ENCODE measurements at regions not wholly inside any gene's neighbourhood (a gene's known extent, or its start where the extent isn't known, plus 50 kb on each side); places are given as distances from the start of the nearest gene placed in this dataset.
A peak's percentile ranks its signal among the peaks of the same experiment; 100 is the strongest.

DNA sequence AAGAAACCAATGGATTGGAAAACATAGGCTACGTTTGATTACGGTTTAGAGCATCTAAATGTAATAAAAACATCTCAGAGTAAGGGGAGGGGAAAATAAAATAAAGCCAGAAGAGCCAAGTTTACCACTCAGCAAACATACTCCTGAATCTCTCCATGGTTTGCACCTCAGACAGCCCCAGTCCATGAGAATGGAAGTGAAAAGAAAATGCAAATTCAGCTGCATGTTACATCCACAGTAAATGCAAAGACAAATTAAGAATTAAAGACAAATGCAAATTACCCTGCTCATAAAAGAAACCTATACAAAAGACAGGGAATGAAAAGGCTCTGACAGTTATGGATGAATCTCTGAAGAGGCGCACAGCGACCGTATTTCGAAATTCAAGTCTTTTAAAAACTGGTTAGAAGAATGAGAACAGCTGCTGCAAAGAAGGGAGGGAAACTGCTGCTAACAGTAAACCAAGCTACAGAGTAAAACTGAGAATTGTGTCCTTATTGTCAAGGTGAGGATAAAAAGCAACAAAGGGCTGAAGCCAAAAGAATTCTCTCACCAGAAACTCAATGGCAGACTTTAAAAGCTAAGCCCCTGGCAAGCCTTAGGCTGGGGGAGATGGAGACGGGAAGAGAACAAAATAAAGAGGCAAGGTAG is 197.9 kb upstream of the ACVR2A start:
- no peak for DNase-seq

DNA sequence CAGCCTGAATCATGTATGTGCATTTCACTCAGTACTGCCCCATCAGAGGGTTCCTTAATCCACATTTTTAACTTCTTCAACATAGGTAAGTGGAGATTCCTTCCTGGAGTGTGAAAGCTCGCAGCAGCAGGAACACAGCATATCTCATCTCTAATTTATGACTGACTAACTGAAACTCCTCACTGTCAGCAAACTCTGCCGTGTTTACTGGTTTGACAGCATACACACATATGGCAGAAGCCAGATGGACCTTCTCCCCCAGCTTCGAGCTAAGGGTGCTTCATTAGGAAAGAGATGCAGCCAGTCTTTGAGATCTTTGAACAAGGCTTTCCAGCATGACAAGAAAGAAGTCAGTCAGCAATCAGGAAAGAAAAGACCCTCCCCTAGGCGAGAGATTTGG is 200.3 kb upstream of the ACVR2A start:
- DNase-seq, result no peak

DNA sequence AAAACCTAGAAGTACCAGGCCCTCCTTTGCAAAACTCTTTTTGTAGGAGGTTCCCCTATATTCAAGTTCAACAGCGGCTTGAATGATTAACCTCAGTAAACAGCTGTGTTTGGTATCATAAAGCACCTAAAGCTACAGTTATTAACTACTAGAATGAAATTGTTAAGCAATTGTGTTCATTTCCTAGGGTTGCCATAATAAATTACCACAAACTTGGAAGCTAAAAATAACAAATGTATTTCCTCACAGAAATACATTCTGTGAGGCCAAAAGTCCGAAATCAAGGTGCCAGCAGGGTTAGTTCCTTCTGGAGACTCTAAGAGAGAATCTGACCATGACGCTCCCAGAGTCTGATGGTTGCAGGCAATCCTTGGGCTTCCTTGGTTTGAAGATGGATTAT is 202.1 kb upstream of the ACVR2A start:
- no peak for DNase-seq

DNA sequence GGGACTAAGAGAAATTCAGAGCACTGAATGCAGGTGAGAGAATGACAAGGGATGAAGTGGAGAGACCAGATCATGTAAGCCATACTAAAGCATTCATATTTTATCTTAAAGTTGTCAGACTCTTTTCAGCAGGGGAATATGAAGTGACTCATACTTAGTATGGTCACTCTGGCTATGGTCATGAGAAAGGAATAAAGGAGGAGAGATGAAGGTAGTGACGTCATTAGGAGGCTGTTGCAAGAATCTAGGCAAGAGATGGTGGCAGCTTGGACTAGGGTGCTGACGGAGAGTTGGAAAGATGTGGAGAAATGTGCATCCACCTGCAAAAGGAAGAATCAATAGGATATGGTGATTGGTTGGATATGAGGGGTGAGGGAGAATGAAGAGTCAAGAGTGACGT is 203.2 kb upstream of the ACVR2A start:
- DNase-seq, result no peak

- DNase-seq, result no peak
These were observed 204.9 kb upstream of the ACVR2A start for GRCh38 chr2:147639891-147640290.

DNA sequence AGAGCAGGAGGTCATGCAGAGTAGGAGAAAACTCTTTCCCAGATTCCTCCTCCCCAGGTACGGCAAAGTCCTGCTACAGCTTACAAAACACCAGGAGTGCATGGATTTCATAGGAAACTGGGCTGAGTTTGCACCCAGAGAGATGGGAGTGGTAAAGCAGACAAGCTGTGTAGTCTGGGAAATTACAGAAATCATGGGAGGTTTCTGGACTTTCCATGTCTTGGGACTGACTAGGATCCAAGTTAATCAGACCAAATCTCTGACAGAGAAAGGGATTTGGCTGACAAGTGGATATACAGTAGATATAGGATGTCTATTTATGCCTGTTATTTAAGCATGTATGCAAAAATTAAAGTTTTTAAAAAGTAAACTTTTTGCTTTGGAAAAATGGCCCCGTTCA is 205.4 kb upstream of the ACVR2A start:
- no peak for DNase-seq

- no peak for DNase-seq
These were observed 207.9 kb upstream of the ACVR2A start for GRCh38 chr2:147636886-147637285.

DNA sequence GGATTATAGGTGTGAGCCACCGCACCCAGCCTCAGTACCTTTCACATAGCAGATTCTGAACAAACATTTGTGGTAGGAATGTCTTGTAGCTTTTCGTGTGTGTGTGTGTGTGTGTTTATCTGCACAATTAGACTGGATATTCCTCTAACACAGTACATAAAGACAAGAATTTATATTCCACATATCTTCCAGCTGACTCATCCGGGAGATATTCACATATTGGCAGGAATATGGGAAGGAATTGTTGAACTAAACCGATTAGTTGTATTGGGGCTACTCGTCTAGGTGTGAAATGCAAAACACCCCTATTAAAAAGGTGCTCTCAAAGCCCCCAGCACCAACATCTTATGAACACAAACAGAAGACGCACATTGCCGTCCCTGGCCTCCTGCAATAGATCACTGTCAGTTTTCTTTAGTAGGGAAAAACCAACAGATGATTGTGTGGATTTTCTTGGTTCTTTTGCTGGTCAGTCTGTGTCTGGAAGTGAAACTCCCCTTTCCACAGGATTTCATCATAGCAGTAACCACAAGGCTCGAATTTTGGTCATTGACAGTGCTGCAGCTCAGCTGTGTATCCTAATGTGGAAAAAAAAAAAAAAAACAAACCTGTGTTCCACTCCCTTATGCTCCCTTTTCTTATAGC is 208.5 kb upstream of the ACVR2A start:
- no peak for DNase-seq

- no peak for DNase-seq
These were observed 210.0 kb upstream of the ACVR2A start for GRCh38 chr2:147634826-147635225.

DNA sequence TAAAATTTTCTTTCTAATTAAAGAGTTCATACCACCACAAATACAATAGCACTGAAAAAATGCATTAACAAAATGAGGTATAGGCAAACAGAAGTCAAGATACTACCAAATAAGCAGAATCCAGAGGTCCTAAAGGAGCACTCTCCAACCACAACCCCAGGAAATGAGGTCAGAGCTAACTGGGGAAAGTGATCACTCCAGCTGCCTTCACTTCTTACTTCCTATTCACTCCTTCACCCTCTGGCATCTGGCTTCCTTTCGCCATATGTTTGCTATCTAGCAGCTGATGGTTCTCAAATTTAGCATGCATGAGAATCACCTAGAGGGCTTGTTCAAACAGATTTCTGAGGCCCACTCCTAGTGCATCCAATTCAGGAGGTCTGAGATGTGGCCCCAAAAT is 212.6 kb upstream of the ACVR2A start:
- no peak for DNase-seq

DNA sequence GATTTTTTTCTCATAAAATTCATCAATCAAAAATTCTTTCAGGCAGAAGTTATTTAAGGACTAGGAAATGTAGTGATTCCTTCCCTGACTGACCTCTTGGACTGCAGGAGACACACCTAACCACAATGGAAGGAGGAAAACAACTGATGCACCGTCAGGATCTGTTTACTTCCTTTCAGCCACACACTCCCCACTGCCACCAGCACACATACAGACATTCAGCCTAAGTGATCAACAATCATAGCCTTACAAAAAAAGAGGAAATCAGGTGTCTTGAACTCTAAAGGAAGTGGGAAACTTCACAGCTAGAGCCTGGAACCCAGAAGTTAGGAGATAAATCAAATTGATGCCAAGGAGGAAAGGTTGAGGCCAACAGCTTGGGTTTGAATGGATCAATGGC is 213.5 kb upstream of the ACVR2A start:
- DNase-seq, result no peak

GRCh38 chr2:147630585-147630984 is 214.2 kb upstream of the ACVR2A start:
- no peak for DNase-seq

DNA sequence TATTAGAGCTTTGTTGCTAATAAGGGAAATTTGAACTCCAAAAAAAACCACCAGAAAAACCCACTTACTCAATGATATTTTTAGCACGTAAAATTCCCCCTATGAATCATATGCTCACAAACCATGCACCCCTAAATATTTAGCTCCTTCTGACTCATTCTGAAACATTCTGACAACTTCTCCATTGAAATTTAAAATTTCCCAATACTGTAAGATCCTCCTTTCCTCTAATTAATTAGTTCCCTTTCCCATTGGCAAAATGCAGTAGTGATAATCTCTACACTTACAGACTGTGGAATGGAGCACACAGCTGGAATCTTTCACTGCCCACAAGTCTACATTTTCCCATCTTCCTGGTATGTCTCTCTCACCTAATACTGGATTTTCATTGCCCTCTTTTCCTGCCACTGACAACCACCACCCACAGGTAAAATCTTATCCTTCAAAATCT is 215.8 kb upstream of the ACVR2A start:
- no peak for DNase-seq

- no peak for DNase-seq
These were observed 221.5 kb upstream of the ACVR2A start for GRCh38 chr2:147623328-147623727.

DNA sequence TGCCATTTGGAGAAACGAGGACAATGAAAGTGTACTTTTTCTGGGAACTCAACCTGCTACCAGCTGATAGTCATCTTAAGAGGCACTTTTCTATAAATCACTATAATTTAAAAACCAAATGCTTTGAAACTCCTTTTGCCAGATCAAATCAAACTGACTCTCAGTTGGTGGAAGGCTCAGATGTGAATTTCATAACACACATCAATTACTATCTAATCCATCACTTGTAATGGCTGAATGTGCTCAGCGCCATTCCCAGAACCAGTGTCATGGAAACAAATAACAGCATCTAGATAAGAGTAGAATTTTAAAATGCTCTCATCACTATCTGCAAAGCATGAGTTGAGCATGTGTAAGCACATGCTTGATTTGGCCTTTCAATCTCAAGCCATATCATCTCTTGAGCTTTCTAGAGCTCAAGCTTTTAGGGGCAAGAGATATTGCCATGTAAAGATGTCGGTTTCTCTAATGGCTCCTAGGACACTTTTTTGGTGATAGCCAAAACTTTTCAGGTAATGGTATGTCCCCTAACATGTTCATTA is 223.1 kb upstream of the ACVR2A start:
- no peak for DNase-seq

GRCh38 chr2:147619808-147620207 is 225.0 kb upstream of the ACVR2A start:
- no peak for DNase-seq

DNA sequence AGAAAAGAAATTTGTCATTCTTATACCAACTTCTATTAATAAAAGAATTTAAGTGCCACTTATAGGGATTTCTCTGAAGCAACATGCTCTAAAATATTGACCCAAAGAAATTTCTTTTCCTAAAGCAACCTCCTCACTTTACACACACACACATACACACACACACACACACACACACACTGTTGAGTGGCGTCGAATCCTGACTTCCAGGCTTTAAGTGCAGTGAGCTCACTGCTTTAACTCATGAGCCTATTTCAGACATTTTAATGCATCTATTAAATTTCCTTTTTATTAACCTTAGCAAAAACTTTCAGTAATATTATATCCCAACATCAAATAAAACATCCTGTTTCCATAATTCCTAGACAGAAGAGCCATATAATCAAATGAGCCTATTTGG is 229.1 kb upstream of the ACVR2A start:
- no peak for DNase-seq

- no peak for DNase-seq
These were observed 229.8 kb upstream of the ACVR2A start for GRCh38 chr2:147614979-147615470.

GRCh38 chr2:147614471-147614870 is 230.4 kb upstream of the ACVR2A start:
- DNase-seq, result no peak

DNA sequence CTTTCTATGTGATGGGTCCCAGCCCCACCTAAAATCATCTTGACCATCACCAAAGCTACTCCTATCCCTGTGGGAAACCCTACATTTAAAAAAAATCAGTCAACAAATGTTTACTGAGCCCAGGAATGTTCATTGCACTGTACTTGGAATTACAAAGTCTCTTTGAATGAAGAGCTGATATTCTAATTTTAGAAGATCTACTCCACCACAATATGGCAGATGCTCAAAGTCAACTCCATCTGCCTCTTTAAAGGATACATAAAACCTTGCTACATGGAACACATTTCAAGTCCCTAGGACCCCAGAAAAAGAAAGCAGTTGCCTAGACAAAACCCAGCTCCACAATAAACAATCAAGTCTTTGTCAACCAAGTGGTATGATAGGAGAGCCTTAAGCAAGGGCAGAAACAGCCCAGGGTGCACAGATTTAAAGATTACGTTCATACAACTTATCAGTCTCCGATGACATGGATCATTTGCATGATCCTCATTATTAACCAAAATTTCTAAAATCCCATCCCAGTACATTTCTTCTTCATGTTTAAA is 234.3 kb upstream of the ACVR2A start:
- DNase-seq, result no peak

DNA sequence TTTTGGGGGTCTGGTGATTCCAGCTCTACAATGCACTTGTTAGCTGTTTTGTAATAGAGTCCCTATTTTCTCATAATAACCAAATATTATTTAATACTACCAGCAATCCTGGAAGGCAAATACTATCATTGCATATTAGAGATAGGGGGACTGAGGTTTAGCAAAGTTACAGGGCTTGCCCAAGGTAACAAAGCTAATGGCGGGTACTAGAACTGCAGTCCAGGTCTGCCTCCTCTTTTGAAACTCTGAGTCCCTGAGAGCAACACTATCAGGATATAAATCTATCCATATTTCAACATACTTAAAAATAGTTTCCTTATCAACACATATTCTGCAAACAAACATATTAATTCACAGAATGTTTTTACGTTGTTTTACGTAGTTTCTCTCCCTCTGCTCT is 235.5 kb upstream of the ACVR2A start:
- DNase-seq, result no peak

DNA sequence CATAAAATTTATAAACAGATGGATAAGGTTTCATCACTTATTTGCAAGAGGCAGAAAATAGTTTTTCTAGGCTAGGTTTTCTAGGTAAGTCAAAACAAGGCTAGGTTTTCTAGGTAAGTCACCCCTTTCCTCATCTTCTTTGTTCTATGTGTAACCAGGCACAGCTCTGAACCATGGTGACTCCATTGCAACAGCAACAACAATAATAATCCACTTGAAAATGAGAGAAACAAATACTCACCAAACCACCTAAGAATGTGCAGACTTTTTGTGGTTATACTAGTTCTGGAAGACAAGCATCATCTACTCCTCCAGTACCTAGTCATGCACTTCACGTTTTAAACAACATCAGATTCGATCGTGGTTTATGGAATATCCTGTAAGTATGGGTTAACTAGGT is 237.4 kb upstream of the ACVR2A start:
- DNase-seq, result no peak

- DNase-seq, result peak; percentile 15
These were observed 241.0 kb upstream of the ACVR2A start for GRCh38 chr2:147603876-147604275.

DNA sequence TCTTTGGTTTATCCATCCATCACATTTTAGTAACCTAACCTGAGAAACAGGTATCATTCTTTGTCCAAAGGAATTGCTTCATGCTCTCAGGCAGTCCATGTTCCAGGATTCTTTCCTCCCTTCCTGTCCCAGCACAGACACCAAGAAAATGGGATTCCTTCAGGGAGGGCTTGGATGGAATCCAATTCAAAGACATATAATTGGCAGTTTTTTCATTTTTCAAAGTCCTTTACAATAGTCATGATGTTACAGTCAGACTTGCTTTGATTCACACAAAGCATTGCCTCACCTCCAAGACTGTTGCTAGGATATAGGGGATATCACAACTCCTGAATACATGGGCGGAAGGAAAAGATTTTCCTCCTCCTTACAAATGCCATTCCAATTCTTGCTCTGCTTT is 241.4 kb upstream of the ACVR2A start:
- no peak for DNase-seq

All from NCI-H748 treated with DMSO at 0.1 percent for 48 hours (cell line).